ENCODE measurements at regions not wholly inside any gene's neighbourhood (a gene's known extent, or its start where the extent isn't known, plus 50 kb on each side); places are given as distances from the start of the nearest gene placed in this dataset.

DNA sequence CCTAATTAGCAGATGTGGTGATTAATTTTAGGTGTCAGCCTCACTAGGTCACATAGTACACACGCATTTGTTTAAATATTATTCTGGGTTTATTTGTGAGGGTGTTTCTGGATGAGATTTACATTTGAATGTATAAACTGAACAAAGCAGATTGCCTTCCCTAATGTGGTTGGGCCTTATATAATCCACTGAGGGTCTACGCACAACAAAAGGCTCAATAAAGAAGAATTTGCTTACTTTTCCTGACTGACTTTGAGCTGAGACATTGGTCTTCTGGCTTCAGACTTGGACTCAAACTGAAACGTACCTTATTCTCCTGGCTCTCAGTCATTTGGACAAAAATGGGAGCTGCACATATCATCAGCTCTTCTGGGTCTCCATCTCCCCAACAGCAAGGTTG, 1132.3 kb upstream of the FLRT2 start:
- no peak for TF ChIP-seq PAX5 (IDR thresholded peaks at IDR 0.05; ENCODE audit: insufficient read depth, low read length, severe bottlenecking)
- no peak for TF ChIP-seq TAF1 (IDR thresholded peaks at IDR 0.05; ENCODE audit: low read depth, low read length)
- no peak for TF ChIP-seq POU2F2 (IDR thresholded peaks at IDR 0.05; ENCODE audit: low read depth, low read length)
- TF ChIP-seq POLR2A (IDR thresholded peaks at IDR 0.05; ENCODE audit: low read depth, low read length) = no peak
- no peak for TF ChIP-seq POLR2AphosphoS5 (IDR thresholded peaks at IDR 0.05; ENCODE audit: low read depth, low read length)
- no peak for TF ChIP-seq SPI1 (IDR thresholded peaks at IDR 0.05; ENCODE audit: low read depth, low read length)
- DNase-seq (ENCODE audit: insufficient read length, low spot score) (no peak), FAIRE-seq (no peak)

GRCh38 chr14:84399296-84399910, 1130.5 kb upstream of the FLRT2 start:
- DNase-seq (ENCODE audit: insufficient read length, low spot score) (no peak), FAIRE-seq (no peak)
- TF ChIP-seq PAX5 (IDR thresholded peaks at IDR 0.05; ENCODE audit: insufficient read depth, low read length, severe bottlenecking) (no peak), POLR2A (IDR thresholded peaks at IDR 0.05; ENCODE audit: low read depth, low read length) (no peak), POU2F2 (IDR thresholded peaks at IDR 0.05; ENCODE audit: low read depth, low read length) (no peak), SPI1 (IDR thresholded peaks at IDR 0.05; ENCODE audit: low read depth, low read length) (no peak), POLR2AphosphoS5 (IDR thresholded peaks at IDR 0.05; ENCODE audit: low read depth, low read length) (no peak), TAF1 (IDR thresholded peaks at IDR 0.05; ENCODE audit: low read depth, low read length) (no peak)

- TF ChIP-seq POLR2AphosphoS5 (IDR thresholded peaks at IDR 0.05; ENCODE audit: low read depth, low read length) (no peak), PAX5 (IDR thresholded peaks at IDR 0.05; ENCODE audit: insufficient read depth, low read length, severe bottlenecking) (no peak), POLR2A (IDR thresholded peaks at IDR 0.05; ENCODE audit: low read depth, low read length) (no peak), POU2F2 (IDR thresholded peaks at IDR 0.05; ENCODE audit: low read depth, low read length) (no peak), SPI1 (IDR thresholded peaks at IDR 0.05; ENCODE audit: low read depth, low read length) (no peak), TAF1 (IDR thresholded peaks at IDR 0.05; ENCODE audit: low read depth, low read length) (no peak)
- DNase-seq (ENCODE audit: insufficient read length, low spot score) (no peak), FAIRE-seq (no peak)
Measured at GRCh38 chr14:84401631-84402030, 1128.3 kb upstream of the FLRT2 start.

DNA sequence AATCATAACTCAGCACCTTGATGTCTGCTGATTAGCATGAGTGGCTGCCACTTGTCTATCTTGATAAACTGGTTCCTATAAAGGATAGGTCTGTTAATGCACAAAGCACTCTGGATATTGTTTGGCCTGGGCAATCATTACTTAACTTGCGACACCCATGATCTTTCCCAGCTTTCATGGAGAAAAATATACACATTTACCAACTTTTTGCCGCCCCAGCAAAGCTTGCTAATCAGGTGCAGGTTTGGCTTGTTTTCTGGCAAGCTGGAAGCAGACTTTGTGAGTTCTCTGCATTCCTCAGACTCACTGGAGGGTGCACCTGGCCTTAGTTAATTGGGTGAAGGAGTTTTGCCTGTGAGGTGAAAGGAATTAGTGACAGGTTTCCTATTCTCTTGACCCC, 1126.4 kb upstream of the FLRT2 start:
- FAIRE-seq = no peak
- DNase-seq (ENCODE audit: insufficient read length, low spot score) = no peak

GRCh38 chr14:84404246-84404645, 1125.7 kb upstream of the FLRT2 start:
- DNase-seq (ENCODE audit: insufficient read length, low spot score) (no peak), FAIRE-seq (no peak)
- TF ChIP-seq POLR2A (IDR thresholded peaks at IDR 0.05; ENCODE audit: low read depth, low read length) (no peak), TAF1 (IDR thresholded peaks at IDR 0.05; ENCODE audit: low read depth, low read length) (no peak), SPI1 (IDR thresholded peaks at IDR 0.05; ENCODE audit: low read depth, low read length) (no peak), POLR2AphosphoS5 (IDR thresholded peaks at IDR 0.05; ENCODE audit: low read depth, low read length) (no peak), PAX5 (IDR thresholded peaks at IDR 0.05; ENCODE audit: insufficient read depth, low read length, severe bottlenecking) (no peak), POU2F2 (IDR thresholded peaks at IDR 0.05; ENCODE audit: low read depth, low read length) (no peak)

More for the DNA sequence above, 1126.4 kb upstream of the FLRT2 start:
- TF ChIP-seq PAX5 (IDR thresholded peaks at IDR 0.05; ENCODE audit: insufficient read depth, low read length, severe bottlenecking) = no peak
- TF ChIP-seq TAF1 (IDR thresholded peaks at IDR 0.05; ENCODE audit: low read depth, low read length) = no peak
- TF ChIP-seq POU2F2 (IDR thresholded peaks at IDR 0.05; ENCODE audit: low read depth, low read length) = no peak

- no peak for DNase-seq (ENCODE audit: insufficient read length, low spot score)
- TF ChIP-seq POU2F2 (IDR thresholded peaks at IDR 0.05; ENCODE audit: low read depth, low read length) = no peak
- no peak for TF ChIP-seq SPI1 (IDR thresholded peaks at IDR 0.05; ENCODE audit: low read depth, low read length)
- TF ChIP-seq TAF1 (IDR thresholded peaks at IDR 0.05; ENCODE audit: low read depth, low read length) = no peak
- no peak for TF ChIP-seq POLR2AphosphoS5 (IDR thresholded peaks at IDR 0.05; ENCODE audit: low read depth, low read length)
- no peak for TF ChIP-seq PAX5 (IDR thresholded peaks at IDR 0.05; ENCODE audit: insufficient read depth, low read length, severe bottlenecking)
- TF ChIP-seq POLR2A (IDR thresholded peaks at IDR 0.05; ENCODE audit: low read depth, low read length) = no peak
- FAIRE-seq = no peak
Measured at GRCh38 chr14:84409435-84409834, 1120.5 kb upstream of the FLRT2 start.

GRCh38 chr14:84410344-84410743, 1119.6 kb upstream of the FLRT2 start:
- FAIRE-seq (no peak), DNase-seq (ENCODE audit: insufficient read length, low spot score) (no peak)
- TF ChIP-seq POU2F2 (IDR thresholded peaks at IDR 0.05; ENCODE audit: low read depth, low read length) (no peak), PAX5 (IDR thresholded peaks at IDR 0.05; ENCODE audit: insufficient read depth, low read length, severe bottlenecking) (no peak), SPI1 (IDR thresholded peaks at IDR 0.05; ENCODE audit: low read depth, low read length) (no peak), POLR2A (IDR thresholded peaks at IDR 0.05; ENCODE audit: low read depth, low read length) (no peak), TAF1 (IDR thresholded peaks at IDR 0.05; ENCODE audit: low read depth, low read length) (no peak), POLR2AphosphoS5 (IDR thresholded peaks at IDR 0.05; ENCODE audit: low read depth, low read length) (no peak)

DNA sequence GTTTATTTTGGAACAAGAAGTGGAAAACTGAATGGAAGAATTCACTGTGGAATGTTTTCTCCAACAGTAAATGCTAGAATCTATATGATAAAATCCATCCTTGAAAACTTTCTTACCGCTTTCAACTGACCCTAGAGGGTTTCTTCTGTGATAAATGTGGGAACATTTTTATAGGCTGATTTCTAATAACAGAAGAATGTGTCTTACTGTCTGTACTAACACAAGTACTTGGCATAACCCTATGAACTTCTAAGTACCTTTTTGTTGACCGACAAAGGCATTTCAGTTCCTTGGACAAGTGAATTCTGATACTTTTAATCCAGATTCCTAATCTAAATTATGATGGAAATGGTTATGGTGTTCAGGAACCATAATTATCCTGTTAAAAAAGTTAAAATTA, 1109.7 kb upstream of the FLRT2 start:
- FAIRE-seq (no peak), DNase-seq (ENCODE audit: insufficient read length, low spot score) (no peak)
- TF ChIP-seq TAF1 (IDR thresholded peaks at IDR 0.05; ENCODE audit: low read depth, low read length) = no peak
- TF ChIP-seq POLR2AphosphoS5 (IDR thresholded peaks at IDR 0.05; ENCODE audit: low read depth, low read length) = no peak
- no peak for TF ChIP-seq POU2F2 (IDR thresholded peaks at IDR 0.05; ENCODE audit: low read depth, low read length)
- TF ChIP-seq POLR2A (IDR thresholded peaks at IDR 0.05; ENCODE audit: low read depth, low read length) = no peak
- no peak for TF ChIP-seq SPI1 (IDR thresholded peaks at IDR 0.05; ENCODE audit: low read depth, low read length)
- no peak for TF ChIP-seq PAX5 (IDR thresholded peaks at IDR 0.05; ENCODE audit: insufficient read depth, low read length, severe bottlenecking)

DNA sequence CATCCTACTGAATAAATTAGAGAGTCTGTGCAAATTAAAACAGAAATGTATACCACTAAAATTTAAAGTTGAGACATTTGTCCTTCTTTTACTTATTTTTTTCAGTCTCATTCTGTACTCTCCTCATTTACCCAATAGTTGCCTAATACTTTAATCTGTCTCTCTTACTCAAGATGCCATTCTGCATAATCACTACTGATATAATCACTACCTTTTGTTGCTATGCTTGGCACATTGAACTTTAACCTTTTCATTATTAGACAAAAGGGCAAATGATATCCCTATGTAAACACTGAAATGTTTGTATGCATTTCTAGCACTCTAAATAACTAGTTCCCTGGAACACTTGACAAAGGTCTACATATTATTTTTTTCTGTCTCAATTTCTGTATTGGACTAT, 1108.3 kb upstream of the FLRT2 start:
- DNase-seq (ENCODE audit: insufficient read length, low spot score) (no peak), FAIRE-seq (no peak)
- TF ChIP-seq POLR2AphosphoS5 (IDR thresholded peaks at IDR 0.05; ENCODE audit: low read depth, low read length) (no peak), PAX5 (IDR thresholded peaks at IDR 0.05; ENCODE audit: insufficient read depth, low read length, severe bottlenecking) (no peak), POLR2A (IDR thresholded peaks at IDR 0.05; ENCODE audit: low read depth, low read length) (no peak), POU2F2 (IDR thresholded peaks at IDR 0.05; ENCODE audit: low read depth, low read length) (no peak), TAF1 (IDR thresholded peaks at IDR 0.05; ENCODE audit: low read depth, low read length) (no peak), SPI1 (IDR thresholded peaks at IDR 0.05; ENCODE audit: low read depth, low read length) (no peak)

- FAIRE-seq = no peak
- TF ChIP-seq POLR2A (IDR thresholded peaks at IDR 0.05; ENCODE audit: low read depth, low read length) (no peak), TAF1 (IDR thresholded peaks at IDR 0.05; ENCODE audit: low read depth, low read length) (no peak), SPI1 (IDR thresholded peaks at IDR 0.05; ENCODE audit: low read depth, low read length) (no peak), POU2F2 (IDR thresholded peaks at IDR 0.05; ENCODE audit: low read depth, low read length) (no peak), POLR2AphosphoS5 (IDR thresholded peaks at IDR 0.05; ENCODE audit: low read depth, low read length) (no peak)
- DNase-seq (ENCODE audit: insufficient read length, low spot score) = no peak
Measured at GRCh38 chr14:84425968-84426367, 1104.0 kb upstream of the FLRT2 start.

Measured in GM12891 (cell line).